Ascending aorta (tissue), 2 donors: ENCODE measurements at regions not wholly inside any gene's neighbourhood (a gene's known extent, or its start where the extent isn't known, plus 50 kb on each side); places are given as distances from the start of the nearest gene placed in this dataset.

Source experiments
- DNase-seq, 2 donors: peaks; one replicate each; pipeline ENCODE4 v3.0.0-alpha.2; 2019; ENCODE audit warnings: low spot score in 2 of 2
- H3K27ac ChIP-seq, 2 donors: fragments of 200-600 bp; sonication (generic); one replicate each; pipeline ENCODE4 v1.5.1; 2016 to 2017; ENCODE audit warnings: mild to moderate bottlenecking in 1 of 2
- H3K27me3 ChIP-seq: fragments of 200-600 bp; sonication (generic); one replicate; pipeline ENCODE4 v1.5.1; 2017
- H3K36me3 ChIP-seq, 2 donors: fragments of 200-600 bp; sonication (generic); one replicate each; pipeline ENCODE4 v1.5.1; 2016
- H3K4me1 ChIP-seq, 2 donors: fragments of 200-600 bp; sonication (generic); one replicate each; pipeline ENCODE4 v1.5.1; 2016 to 2017; ENCODE audit warnings: mild to moderate bottlenecking in 1 of 2
- H3K4me3 ChIP-seq, 2 donors: fragments of 200-600 bp; sonication (generic); one replicate each; pipeline ENCODE4 v1.5.1; 2016 to 2017; ENCODE audit warnings: mild to moderate bottlenecking in 1 of 2
- H3K9me3 ChIP-seq, 2 donors: fragments of 200-600 bp; sonication (generic); one replicate each; pipeline ENCODE4 v1.5.1; 2016
- intact Hi-C: fragments of 100-400 bp; cut with DNase I; formaldehyde crosslinking; loops from one replicate; pipeline ENCODE4 v1.15.1; 2023
- TF ChIP-seq, protein P1 (sequence below), 3 experiments: fragments of 200-600 bp in 2 of 3; fragments of 450-650 bp in 1 of 3; sonication (generic) in 2 of 3; IDR thresholded peaks; one replicate each; pipeline ENCODE4 v1.5.1; 2016 to 2019; ENCODE audit warnings: antibody characterized with exemption in 3 of 3, mild to moderate bottlenecking in 1 of 3, moderate library complexity in 1 of 3

GRCh38 chr9:84598921-84599636 lies 70.5 kb upstream of the NTRK2 start:
- Histone ChIP-seq H3K36me3 (no peaks in the 10 kb centered on the region), H3K9me3 (no peaks in the 10 kb centered on the region), H3K4me3 (no peak overlapping the region), H3K4me1 (no peaks in the 10 kb centered on the region), H3K27ac (no peak overlapping the region), H3K27me3 (no peaks in the 10 kb centered on the region)
- intact Hi-C loops, result no loop called here
- DNase-seq, result no peak
- TF ChIP-seq, protein P1, sequence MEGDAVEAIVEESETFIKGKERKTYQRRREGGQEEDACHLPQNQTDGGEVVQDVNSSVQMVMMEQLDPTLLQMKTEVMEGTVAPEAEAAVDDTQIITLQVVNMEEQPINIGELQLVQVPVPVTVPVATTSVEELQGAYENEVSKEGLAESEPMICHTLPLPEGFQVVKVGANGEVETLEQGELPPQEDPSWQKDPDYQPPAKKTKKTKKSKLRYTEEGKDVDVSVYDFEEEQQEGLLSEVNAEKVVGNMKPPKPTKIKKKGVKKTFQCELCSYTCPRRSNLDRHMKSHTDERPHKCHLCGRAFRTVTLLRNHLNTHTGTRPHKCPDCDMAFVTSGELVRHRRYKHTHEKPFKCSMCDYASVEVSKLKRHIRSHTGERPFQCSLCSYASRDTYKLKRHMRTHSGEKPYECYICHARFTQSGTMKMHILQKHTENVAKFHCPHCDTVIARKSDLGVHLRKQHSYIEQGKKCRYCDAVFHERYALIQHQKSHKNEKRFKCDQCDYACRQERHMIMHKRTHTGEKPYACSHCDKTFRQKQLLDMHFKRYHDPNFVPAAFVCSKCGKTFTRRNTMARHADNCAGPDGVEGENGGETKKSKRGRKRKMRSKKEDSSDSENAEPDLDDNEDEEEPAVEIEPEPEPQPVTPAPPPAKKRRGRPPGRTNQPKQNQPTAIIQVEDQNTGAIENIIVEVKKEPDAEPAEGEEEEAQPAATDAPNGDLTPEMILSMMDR (IDR thresholded peaks at IDR 0.05), result no peak

DNA sequence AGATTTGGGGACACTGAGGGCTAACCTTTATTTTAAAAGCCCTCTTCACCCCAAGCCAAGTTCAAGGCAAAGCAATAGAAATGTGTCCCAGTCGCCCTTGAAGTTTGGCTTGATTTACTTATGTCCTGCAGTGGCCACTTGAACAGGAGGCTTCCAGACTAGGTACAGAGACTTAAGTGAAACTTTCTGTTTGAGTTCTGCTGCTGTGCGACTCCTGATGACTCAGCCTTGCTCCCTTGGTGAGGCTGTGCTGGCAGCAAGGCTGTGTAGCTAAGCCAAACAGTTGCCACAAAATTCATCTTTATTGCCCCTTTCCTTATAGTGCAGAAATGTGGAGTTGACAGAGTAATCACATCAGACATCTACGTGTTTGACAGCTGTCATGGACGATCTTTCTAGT lies 68.8 kb upstream of the NTRK2 start:
- TF ChIP-seq, protein P1 (IDR thresholded peaks at IDR 0.05), result no peak
- Histone ChIP-seq H3K4me1 (no peaks in the 10 kb centered on the region), H3K36me3 (no peaks in the 10 kb centered on the region), H3K27me3 (no peaks in the 10 kb centered on the region), H3K4me3 (no peak overlapping the region), H3K27ac (no peak overlapping the region), H3K9me3 (no peaks in the 10 kb centered on the region)
- no peak for DNase-seq
- intact Hi-C loops, result no loop called here

- intact Hi-C loops, result no loop called here
- H3K4me3 ChIP-seq, result no peak overlapping the region
- no peaks in the 10 kb centered on the region for H3K27me3 ChIP-seq
- H3K36me3 ChIP-seq, result no peaks in the 10 kb centered on the region
- DNase-seq, result no peak
- no peak overlapping the region for H3K27ac ChIP-seq
- TF ChIP-seq, protein P1 (IDR thresholded peaks at IDR 0.05), result no peak
- no peaks in the 10 kb centered on the region for H3K4me1 ChIP-seq
- no peaks in the 10 kb centered on the region for H3K9me3 ChIP-seq
Observed at GRCh38 chr9:84604223-84604622, 65.3 kb upstream of the NTRK2 start.

DNA sequence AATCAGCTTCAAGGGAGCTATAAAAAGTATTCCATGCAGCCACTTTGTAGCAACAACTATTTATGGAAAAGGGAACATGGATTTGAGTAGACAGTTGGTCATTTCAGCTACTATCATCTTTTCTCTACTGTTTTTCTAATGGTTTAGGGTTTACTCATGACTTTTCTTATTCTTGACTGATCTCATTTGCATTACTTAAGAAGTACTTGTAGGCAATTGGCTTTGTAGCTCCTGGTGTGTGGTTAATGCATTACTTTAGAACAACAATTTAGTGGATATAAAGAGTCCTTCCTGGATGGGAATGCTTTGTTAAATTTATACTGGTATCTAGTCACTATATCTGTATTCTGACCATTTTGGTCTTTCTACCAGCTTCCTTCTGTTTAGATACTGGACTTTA lies 59.8 kb upstream of the NTRK2 start:
- Histone ChIP-seq H3K27ac (no peak overlapping the region), H3K4me1 (no peaks in the 10 kb centered on the region), H3K36me3 (no peaks in the 10 kb centered on the region), H3K9me3 (no peaks in the 10 kb centered on the region), H3K27me3 (no peaks in the 10 kb centered on the region), H3K4me3 (no peak overlapping the region)
- no peak for DNase-seq
- intact Hi-C loops, result no loop called here
- TF ChIP-seq, protein P1 (IDR thresholded peaks at IDR 0.05), result no peak

GRCh38 chr9:84613431-84613830 lies 56.1 kb upstream of the NTRK2 start:
- H3K36me3 ChIP-seq, result no peaks in the 10 kb centered on the region
- H3K27ac ChIP-seq, result no peak overlapping the region
- intact Hi-C loops, result no loop called here
- H3K4me3 ChIP-seq, result no peak overlapping the region
- no peak for DNase-seq
- TF ChIP-seq, protein P1 (IDR thresholded peaks at IDR 0.05), result no peak
- no peaks in the 10 kb centered on the region for H3K4me1 ChIP-seq
- no peaks in the 10 kb centered on the region for H3K27me3 ChIP-seq
- no peaks in the 10 kb centered on the region for H3K9me3 ChIP-seq

- H3K27me3 ChIP-seq, result no peaks in the 10 kb centered on the region
- no peak overlapping the region for H3K27ac ChIP-seq
- no peaks in the 10 kb centered on the region for H3K9me3 ChIP-seq
- DNase-seq, result no peak
- no peaks in the 10 kb centered on the region for H3K4me1 ChIP-seq
- no peak overlapping the region for H3K4me3 ChIP-seq
- intact Hi-C loops, result no loop called here
- TF ChIP-seq, protein P1 (IDR thresholded peaks at IDR 0.05), result no peak
- no peaks in the 10 kb centered on the region for H3K36me3 ChIP-seq
Observed at GRCh38 chr9:84615544-84615943, 54.0 kb upstream of the NTRK2 start.
